ENCODE measurements at regions not wholly inside any gene's neighbourhood (a gene's known extent, or its start where the extent isn't known, plus 50 kb on each side); places are given as distances from the start of the nearest gene placed in this dataset.
"Not testable (repeated sequence)": the region's sequence is repeated elsewhere in the genome, so short reads cannot be mapped to it uniquely, and the experiment has no call there.

DNA sequence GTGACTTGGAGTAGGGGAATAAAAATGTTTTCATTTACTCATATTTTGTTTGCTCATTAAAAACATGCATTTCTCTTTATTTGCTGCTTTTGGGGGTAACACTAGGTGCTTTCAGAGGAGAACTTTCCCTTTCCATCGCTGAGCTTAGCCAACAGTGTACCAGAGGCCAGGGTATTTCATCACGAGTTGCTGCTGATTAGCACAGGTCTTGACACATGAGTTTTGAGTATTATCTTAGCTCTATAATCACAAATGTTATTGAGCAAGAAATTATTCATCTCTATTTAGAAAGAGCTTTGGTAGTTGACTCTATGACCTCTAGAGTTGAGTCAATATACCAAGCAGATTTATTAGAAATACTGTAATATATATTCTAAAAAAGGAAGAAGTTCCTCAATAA, 375.9 kb downstream of the NXPH1 start:
- DNase-seq = no peak

DNA sequence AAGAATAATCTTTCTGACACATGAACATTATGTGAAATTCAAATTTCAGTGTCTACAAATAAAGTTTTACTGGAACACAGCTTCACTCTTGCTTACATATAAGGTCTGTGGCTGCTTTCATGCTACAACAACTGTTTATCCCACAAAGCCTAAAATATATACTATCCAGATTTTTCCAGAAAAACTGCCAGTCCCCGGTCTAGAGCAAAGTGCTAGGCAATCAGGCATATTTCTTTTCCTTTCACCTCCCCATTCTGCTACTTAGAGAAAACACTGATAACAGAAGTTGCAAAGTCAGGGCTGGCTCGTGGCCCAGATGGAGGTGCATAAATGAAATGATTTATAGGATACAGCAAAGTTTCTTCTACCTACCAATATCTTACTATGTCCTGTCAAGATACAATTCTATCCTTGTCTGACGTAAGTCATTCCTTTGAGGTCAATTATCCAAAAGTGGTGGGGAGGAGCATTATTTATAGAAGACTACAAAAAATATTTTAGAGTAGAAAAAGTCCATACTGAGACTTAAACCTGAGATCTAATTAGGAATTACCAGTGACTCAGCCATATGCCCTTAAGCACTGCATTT, 384.1 kb downstream of the NXPH1 start:
- no peak for DNase-seq

DNA sequence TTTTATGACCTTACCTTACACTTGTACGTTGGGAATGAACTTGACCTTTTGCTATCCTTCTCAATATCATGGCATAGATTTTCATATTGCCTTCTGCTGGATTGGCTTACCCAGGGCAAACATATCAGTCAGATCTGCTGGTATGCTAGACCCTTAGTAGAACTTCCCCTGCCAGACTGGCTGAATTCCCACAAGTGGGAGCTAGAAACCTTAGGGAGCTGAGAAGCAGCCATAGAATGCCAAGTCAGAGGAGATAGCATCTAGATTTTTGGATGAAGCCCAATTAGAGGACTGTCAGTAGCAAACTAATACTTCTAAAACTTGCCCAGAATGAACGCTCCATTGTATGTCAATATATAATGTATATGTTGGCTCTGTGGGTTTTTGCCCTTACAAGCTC, 385.0 kb downstream of the NXPH1 start:
- no peak for DNase-seq

GRCh38 chr7:8822595-8822994, 389.2 kb downstream of the NXPH1 start:
- DNase-seq = no peak

DNA sequence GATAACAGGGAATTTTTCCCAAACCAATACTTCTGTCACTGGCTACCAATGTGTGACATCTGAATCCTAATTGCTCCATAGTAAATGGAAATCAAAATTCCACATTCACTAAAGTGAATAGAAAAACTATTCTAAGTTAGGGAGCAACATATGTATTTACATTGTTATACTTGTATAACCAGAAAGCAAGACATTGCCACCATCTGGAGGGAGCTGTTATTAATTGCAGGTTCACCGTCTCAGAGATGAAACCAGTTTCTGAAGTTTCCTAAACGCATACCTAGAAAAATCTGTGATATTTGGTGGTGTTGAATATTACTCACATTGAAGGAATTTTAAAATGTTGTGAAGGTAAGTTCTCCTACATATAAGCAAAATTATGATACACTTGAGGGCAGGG, 390.1 kb downstream of the NXPH1 start:
- no peak for DNase-seq

DNA sequence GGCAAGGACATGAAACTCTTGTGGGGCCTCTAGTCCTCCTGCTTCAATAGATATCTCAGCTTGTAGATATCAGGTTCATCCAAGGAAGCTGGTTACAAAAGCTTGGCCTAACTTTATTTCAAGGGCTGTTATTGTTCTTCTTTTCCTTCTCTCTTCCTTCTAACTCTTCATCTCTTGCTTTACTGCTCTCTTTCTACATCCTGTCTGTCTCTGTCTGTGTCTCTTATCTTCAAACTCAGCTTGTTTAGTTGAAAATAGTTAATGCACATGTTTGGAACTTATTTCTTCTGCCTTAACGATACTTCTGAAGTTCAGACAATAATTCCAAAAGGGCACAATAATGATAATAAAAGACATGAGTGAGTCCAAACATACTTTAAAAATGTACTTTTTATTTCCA, 393.9 kb downstream of the NXPH1 start:
- DNase-seq = no peak

- DNase-seq = no peak
Observed at GRCh38 chr7:8829100-8829499, 395.7 kb downstream of the NXPH1 start.

DNA sequence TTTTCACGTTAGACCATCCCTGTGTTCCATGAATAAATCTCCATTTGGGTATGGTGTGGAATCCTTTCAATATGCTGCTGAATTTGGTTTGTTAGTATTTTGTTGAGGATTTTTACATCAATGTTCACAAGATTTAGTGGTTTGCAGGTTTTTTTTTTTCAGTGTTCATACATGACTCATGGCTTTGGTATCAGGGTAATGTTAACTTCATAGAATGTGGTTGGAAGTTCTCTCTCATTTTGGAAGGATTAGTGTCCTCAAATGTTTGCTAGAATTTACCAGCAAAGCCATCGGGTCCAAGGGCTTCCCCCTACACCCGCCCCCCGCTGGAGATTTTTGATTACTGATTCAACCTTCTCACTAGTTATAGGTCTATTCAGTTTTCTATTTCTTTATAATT, 398.0 kb downstream of the NXPH1 start:
- peak; percentile 35 for DNase-seq

DNA sequence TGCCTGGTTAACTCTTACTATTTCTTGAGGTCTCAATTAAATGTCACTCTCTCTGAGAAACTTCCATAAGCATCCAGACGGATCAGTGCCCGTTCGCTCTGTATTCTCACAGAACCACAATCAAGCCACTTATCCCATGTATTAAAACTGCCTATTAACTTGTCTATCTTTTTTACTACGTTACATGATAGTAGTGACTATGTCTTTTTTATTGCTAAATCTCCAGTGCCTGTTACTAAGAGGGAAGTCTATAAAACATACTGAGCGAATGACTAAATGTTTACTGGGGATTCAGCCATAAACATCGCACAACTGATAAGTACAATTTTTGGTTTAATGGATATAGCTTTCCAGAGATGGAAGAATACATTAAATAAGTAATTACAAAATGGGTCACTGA, 399.9 kb downstream of the NXPH1 start:
- no peak for DNase-seq

DNA sequence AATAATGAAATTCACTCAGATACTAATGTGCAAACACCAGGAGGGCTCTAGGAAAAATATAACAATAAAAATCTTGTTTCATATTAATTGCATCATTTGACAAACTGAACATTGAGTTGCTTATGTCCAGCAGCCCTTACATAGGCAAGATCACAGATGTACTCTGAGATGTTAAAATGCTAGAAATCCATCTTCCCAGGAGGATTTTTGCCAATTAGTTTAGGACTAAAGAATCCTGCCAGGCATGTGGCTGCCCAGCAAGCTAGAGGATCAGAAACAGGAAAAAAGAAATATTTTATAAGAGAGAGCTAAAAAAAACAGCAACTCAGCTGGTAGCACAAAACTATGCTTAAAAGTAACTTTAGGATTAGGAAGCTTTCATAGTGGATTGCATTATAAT, 407.8 kb downstream of the NXPH1 start:
- DNase-seq = no peak

DNA sequence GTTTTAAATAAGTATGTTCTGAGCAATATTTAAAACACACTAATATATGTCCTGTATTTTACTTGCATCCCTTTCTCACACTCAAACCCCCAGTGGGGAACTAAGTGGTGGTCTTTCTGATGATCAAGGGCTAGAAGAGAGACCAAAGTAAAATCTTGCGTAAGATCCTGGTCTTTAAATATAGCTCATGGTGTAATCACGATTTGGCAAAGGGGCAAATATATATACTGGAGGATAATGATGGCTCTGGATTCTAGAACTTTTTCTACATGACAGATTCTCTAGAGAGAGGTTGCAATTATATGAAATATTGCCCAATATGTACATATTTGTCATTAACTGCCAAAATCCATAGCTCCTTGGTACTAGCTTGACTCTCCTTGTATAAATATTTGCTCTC, 438.3 kb downstream of the NXPH1 start:
- DNase-seq = no peak

- no peak for DNase-seq
Observed at GRCh38 chr7:8881916-8882315, 448.5 kb downstream of the NXPH1 start.

DNA sequence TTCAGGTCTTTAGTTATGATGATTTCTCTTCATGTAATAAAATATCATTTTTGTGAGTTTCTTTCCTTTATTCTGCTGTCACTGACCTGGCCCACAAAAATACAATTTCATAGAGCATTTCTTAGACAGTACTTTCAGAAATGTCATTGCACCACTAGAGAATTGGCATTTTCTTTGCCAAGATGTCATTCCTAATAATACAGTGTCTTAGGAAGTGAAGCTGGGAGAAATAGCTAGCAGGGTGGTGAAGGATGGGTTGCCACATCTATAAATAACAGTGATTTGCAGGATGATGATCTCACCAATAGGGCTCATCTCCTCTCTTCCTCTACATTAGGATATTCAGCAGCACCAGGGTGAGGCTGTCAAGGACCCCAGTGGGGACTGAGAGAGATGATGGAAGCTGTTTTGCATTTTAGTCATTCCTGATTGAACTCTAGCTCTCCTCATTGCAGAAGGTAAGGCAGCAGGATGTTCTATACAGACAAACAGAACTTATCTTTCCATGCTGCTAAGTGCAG, 452.1 kb downstream of the NXPH1 start:
- no peak for DNase-seq

DNA sequence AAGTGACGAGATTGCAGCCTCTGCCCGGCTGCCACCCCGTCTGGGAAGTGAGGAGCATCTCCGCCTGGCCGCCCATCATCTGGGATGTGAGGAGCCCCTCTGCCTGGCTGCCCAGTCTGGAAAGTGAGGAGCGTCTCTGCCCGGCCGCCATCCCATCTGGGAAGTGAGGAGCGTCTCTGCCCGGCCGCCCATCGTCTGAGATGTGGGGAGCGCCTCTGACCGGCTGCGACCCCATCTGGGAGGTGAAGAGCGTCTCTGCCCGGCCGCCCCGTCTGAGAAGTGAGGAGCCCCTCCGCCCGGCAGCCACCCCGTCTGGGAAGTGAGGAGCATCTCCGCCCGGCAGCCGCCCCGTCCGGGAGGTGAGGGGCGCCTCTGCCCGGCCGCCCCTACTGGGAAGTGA, 456.9 kb downstream of the NXPH1 start:
- not testable (repeated sequence) for DNase-seq

DNA sequence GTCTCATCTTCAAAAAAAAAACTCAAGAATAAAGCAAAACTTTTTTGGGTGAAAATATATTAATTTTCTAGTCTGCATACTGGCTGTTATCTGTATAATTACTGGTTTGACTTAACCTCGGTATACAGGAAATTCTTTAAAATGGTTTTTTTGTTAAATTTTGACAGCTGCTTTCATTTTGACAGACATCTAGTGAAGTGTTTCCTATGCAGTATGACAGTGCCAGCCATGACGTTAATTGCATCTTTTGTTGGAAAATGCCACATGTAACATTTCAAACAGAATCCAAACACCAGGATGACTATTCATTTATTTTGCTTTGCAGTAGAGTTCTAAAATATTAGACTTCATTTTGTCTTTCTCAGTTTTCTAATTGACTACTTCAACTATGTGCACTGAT, 460.4 kb downstream of the NXPH1 start:
- DNase-seq = no peak

GRCh38 chr7:8906396-8907075, 473.1 kb downstream of the NXPH1 start:
- no peak for DNase-seq

- no peak for DNase-seq
Observed at GRCh38 chr7:8908889-8909288, 475.5 kb downstream of the NXPH1 start.

GRCh38 chr7:8913682-8914081, 480.3 kb downstream of the NXPH1 start:
- no peak for DNase-seq

- no peak for DNase-seq
Observed at GRCh38 chr7:8921807-8922206, 488.4 kb downstream of the NXPH1 start.

- DNase-seq = no peak
Observed at GRCh38 chr7:8922726-8923125, 489.3 kb downstream of the NXPH1 start.

- DNase-seq = no peak
Observed at GRCh38 chr7:8923164-8923806, 489.9 kb downstream of the NXPH1 start.

DNA sequence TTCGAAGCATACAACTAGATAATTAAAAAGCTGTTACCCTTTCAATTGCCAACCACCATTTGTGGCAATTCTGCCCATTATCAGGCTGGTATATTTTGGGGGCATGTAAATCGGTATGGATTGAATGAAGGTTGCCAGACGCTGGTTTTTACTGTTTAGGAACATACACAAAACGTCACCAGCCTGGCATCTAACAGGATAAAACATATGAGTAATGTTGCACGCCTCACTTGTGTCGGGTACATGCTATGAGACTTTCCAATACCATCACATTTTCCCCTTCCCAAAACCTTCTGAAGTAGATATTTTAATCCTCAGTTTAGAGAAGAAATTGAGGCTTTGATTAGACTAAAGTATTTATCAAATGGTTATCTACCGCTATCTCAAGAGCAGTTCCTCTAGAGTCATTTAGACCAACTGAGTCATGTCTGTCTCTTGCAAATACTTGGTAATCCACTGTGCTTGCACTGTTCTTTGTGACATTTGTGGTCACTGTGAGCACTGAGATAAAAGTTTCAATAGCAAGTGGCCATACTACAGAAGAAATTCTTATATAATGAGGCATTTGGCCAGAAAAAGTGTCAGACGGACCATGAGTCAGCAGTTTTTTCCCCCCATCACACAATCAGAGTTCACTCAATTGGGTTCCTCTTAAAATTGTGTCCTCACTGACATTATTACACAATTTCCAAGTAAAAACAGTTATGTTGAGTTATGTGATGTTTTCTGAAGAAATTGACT, 498.7 kb downstream of the NXPH1 start:
- no peak for DNase-seq

- no peak for DNase-seq
Observed at GRCh38 chr7:8932751-8933150, 499.3 kb downstream of the NXPH1 start.

DNA sequence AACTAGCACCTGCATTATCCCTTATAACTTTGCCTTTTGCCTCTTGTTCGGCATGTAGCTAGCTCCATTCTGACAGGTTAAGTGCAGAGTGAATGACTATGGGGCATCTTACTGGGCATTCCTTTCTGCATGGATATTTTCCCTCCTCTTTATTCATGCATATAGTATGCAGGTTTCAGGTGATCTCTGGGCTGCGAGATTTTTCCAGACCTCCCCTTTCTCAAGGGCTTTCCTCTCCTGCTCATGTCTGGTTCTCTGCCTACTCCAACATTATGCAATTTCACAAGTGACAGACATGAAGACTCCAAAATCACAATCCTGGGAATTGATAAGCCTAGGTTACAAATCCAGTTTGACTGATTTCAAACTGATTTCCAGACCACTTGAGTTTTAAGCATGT, 503.8 kb downstream of the NXPH1 start:
- no peak for DNase-seq

Data from fibroblast of upper back skin (primary cell).